GM19467 (cell line): ENCODE measurements at regions not wholly inside any gene's neighbourhood (a gene's known extent, or its start where the extent isn't known, plus 50 kb on each side); places are given as distances from the start of the nearest gene placed in this dataset.

Experiments
- ATAC-seq: cut with Tn5 transposase; IDR thresholded peaks from one replicate; pipeline ENCODE4 v1.9.1; 2021; ENCODE audit warnings: mild to moderate bottlenecking, moderate library complexity; ENCODE audit not compliant: unreplicated experiment

DNA sequence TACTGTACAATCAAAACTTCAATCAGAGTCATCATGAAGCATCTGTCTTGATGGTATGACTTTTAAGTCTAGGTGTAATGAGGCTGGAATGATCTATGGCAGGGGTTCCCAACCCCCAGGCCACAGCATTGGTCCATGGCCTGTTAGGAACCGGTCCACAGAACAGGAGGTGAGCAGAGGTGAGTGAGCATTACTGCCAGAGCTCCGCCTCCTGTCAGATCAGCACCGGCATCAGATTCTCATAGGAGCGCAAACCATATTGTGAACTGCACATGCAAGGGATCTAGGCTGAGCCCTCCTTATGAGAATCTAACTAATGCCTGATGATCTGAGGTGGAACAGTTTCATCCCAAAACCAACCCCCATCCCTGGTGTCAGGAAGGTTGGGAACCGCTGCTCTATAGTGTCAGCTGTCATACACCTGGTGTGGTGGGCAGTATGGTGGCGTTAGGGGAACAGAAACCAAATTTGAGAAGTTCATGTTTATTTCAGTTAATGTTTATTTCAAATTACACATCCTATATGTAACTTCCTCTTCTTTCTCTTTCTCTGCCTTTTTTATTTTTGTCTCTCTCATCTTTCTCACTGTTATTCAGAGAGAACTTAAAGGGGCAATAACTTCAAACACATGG, 432.6 kb downstream of the TNS3 start:
- ATAC-seq = peak; percentile 58

DNA sequence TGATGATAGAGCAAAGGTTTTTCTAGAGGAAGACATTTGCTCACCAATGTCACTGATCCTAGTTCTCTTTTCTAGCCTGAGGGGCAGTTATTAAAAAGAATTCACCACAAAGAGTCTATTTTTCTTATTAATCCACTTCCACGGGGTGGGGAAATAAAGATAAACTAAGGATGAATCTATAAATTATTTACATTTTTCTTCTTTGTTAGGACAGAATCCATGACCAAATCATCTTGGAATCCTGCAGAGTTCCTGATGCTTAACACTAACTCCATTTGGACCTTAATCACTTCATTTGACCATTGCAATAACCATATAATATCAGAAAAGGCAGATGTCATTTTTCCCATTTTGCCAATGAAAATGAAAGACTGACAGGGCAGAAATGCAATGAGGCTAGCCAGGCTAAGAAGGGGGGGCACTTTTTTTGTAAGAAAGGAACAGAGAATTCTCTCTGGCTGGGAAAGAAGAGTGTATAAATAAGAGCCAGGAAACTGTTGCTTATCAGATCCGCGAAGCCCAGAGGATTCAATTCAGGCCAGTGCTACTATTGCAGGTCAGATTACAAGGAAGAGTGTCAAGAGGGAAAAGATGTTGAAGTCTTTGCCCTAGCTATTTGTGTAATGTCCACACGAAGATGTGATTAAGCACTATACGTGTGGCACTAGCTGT, 433.2 kb downstream of the TNS3 start:
- no peak for ATAC-seq

GRCh38 chr7:47147213-47147631, 434.7 kb downstream of the TNS3 start:
- ATAC-seq = peak; percentile 40

GRCh38 chr7:47145982-47146381, 435.9 kb downstream of the TNS3 start:
- ATAC-seq = no peak

- no peak for ATAC-seq
Measured at GRCh38 chr7:47145186-47145725, 436.7 kb downstream of the TNS3 start.

DNA sequence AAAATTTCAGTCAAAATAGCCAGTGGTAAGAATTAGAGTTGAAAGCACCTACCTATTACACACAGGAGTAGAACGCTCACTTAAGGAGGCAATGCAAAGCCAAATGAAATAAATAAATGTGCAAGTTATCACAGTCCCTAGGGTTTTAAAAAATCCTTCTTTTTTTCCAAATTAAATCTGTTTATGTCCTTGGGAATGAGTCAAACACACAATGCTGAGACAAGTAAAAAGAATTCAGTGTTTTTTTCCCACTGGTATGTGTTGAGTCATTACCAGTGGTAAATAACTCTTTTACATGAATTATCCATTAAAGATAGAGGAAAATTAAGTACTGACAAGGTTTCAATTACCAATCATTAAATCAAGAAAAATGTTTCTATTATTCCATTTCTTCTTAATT, 438.6 kb downstream of the TNS3 start:
- no peak for ATAC-seq

DNA sequence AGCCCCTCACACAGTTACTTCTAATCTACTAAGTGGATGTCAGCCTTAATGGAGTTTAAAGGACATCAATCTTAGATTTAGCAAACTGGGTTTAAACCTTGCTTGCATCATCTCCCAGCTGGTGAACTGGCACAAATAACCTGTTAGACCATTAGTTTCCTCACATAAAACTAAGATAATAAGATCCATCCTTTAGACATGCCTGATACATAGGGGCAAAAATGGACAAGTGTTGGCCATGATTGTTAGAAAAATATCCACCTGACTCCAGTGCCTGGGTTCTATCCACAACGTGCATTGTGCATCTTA, 439.1 kb downstream of the TNS3 start:
- no peak for ATAC-seq

DNA sequence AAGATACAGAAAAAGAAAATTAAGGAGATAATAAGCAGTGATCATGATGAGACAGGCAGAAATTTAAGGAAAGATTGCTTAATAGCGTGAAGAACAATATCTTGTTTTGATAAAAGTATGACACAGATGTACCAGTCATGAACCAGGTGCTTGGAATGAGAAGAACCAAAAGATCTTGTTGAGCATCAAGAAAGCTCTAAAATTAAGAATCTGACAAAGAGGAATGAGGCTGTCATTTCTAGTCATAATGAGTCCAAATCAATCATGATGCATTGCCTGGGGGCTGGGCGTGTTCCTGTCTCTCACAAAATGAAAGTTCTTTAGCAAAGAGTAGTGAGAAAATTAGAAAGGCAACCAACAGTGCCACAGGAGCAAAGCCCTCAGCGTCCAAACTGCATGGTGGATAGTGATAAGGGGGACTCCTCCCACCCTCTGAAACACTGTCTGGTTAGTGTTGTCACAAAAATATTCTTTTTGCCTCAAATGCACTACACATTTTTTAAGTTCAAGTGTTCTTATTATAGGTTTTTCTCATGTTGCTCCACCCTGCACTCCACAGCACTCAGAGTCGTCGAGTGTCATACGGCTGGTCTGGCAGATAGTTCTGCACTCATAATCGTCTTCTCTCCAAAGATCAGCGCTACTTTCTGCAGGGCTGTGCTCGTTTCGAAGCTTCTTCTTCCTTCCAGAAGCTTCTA, 439.6 kb downstream of the TNS3 start:
- ATAC-seq = no peak

GRCh38 chr7:47132471-47132870, 449.4 kb downstream of the TNS3 start:
- ATAC-seq = no peak

- ATAC-seq = no peak
Measured at GRCh38 chr7:47128700-47129099, 453.2 kb downstream of the TNS3 start.

DNA sequence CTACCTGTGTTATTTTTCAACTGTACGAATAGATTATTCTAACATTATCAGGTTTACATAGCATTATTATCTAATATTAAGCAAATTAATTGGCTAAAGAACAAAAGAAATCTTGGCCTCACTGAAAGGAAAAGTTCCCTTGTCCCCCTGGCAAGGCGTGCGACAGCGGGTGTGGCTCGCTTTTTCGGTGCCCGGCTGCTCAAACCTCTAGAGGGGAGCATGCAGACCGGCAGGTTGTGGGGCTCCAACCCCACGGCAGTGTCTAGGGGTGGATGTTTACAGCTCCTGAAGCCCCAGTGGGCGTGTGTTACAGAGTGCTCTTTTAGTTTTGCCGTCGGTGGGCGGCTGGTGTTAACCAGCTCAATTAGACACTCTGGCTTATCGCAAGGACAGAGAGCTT, 456.4 kb downstream of the TNS3 start:
- ATAC-seq = no peak

DNA sequence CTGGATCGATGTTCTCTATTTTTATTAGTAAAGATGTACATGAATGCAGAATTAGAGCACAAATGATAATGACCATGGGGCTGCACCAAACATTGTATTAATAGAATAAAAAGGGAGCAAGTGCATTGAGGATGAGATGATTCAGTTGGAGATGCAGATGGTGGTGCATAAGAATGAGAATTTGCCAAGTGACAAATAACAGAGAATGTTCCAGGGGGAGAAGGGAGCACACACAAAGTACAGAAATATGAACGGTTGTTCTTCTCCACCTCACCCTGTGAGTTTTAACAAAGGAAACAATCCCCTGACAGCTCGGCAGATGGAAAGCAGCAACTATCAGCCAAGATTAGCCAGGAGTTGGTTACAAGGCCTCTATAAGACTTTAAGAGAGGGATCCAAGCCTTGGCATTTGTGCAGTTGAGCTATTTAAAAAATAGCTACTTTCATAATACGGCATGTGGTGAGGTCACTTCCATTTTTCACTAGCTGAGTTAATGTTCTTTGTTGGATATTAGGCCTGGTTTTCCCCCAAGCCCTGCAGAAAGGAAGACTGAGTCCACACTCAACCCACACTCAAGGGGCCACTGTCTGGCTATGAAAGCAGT, 462.5 kb downstream of the TNS3 start:
- no peak for ATAC-seq

- no peak for ATAC-seq
Measured at GRCh38 chr7:47104206-47104549, 477.7 kb downstream of the TNS3 start.

DNA sequence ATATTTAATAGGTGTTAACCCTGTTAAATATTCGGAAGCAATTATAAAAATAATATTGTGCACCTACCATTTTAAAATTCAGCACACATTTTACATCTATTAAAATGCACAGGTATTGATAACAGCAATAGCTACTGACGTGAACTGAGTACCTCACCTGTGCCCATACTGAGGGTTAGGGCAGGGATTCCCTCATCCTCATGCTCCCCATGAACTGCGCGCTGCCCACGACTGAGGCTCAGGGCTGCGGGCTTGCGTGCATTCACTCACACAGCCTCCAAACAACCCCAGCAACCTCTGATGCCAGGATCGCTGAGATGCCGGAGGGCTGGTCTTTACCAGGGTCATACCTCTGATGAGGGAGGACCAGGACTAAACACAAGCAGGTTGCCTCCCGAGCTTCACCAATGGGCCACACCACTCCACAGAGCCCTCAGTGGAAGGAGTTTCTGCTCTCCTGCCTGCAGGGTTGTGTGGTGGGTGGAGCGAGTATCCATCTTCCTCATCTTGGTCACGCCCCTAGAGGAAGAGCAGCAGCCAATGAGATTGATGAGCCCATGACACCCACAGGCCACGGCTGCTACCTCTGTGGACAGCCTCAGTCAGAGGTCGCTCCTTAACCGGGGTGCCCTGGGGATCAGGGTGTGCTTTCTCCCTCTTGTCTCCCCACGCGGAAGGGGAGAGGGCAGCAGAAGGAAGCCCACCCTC, 478.3 kb downstream of the TNS3 start:
- ATAC-seq = no peak

DNA sequence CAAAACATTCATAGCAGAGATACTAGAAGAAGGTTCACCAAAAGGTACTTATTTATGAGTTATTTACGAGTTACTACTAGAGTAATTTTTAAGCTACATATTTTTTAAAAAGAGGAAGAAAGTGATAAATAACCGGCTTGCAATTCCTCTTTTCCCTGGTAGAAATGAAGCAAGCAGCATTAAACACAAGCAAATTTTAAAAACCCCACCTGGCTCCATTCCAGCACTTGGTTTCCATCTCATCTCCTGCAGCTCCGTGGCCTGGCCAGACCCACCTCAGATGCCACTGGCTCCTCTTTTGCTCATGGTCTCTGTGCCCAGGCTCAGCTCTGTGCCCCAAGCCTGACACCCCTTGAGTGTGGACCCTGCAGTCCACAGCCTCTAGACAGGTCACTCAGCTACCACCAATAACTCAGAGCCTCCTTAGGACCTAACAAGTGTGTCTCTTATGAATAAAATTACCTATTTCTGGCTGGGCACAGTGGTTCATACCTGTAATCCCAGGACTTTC, 479.5 kb downstream of the TNS3 start:
- ATAC-seq = no peak

- ATAC-seq = no peak
Measured at GRCh38 chr7:47100817-47101435, 481.0 kb downstream of the TNS3 start.

GRCh38 chr7:47100148-47100816, 481.6 kb downstream of the TNS3 start:
- no peak for ATAC-seq

DNA sequence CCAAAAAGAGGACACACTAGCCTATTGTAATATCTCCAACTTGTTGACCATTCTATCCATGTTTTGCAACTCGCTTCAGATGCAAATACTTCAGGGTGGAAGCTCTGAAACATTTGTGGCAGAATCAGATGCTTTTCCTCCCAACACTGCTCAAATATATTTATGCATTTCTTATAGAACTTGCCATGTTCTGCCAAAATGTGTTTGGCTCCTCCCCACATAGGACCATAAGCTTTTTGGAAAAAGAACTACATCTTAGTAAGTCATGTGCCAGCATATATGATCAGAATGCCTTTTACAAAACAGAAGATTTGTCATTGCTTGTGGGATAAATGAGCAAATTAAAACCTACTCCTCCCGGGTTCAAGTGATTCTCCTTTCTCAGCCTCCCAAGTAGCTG, 484.5 kb downstream of the TNS3 start:
- ATAC-seq = no peak

DNA sequence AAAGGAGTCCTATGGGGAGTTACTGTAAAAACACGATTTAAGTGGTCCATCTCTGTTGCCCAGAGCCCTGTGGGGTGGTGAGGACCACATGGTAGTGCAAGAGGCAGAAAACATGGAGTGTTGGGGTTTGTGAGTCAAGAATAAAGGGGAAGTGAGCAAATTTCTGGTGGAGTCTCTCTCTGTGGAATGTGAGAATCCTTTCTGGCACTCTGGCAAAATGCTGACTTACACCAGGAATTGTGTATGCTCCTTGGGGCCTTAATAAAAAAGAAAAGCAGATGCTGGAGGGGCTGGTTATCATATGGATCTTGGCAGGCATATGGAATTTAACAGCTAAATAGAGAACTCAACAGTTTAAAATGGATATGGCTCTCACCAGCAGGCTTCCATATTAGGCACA, 486.0 kb downstream of the TNS3 start:
- no peak for ATAC-seq

DNA sequence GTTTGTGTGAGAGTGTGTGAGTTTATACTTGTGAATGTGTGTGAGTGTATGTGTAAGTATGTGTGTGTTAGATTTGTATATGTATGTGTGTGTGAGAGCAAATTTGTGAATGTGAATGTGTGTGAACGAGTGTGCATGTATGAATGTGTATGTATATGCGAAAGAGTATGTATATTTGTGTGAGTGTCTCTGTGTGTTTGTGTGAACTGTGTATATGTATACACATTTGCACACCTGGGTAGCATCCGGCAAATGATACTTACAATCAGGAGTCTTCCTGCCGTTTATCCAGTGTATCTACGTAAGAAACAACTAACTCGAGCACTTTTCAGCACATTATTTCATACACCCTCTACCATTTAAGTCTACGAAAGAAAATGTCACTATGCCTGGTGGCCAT, 487.4 kb downstream of the TNS3 start:
- ATAC-seq = no peak
